ENCODE measurements at regions not wholly inside any gene's neighbourhood (a gene's known extent, or its start where the extent isn't known, plus 50 kb on each side); places are given as distances from the start of the nearest gene placed in this dataset.
A peak's percentile ranks its signal among the peaks of the same experiment; 100 is the strongest.

DNA sequence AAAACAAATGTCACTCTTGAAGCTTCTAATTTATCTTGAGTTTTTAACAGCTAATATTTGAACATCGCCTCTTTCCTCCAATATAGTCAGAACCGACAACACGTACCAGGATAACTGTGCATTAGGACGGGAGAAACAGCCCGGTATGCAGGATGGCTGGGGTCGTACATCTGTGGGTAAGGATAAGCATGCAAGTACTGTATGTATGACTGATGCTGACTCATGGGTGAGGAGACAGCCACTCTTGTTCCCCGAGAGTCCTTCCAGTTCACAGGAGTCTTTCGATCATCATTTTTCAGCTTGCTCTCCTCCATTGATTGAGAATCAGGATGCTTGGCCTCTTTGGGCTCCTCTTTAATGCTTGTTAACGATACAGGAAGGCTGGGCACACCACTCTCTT, 102.3 kb downstream of the ZNF608 start:
- no peak overlapping the region for H3K27ac ChIP-seq
- TF ChIP-seq, protein P1, sequence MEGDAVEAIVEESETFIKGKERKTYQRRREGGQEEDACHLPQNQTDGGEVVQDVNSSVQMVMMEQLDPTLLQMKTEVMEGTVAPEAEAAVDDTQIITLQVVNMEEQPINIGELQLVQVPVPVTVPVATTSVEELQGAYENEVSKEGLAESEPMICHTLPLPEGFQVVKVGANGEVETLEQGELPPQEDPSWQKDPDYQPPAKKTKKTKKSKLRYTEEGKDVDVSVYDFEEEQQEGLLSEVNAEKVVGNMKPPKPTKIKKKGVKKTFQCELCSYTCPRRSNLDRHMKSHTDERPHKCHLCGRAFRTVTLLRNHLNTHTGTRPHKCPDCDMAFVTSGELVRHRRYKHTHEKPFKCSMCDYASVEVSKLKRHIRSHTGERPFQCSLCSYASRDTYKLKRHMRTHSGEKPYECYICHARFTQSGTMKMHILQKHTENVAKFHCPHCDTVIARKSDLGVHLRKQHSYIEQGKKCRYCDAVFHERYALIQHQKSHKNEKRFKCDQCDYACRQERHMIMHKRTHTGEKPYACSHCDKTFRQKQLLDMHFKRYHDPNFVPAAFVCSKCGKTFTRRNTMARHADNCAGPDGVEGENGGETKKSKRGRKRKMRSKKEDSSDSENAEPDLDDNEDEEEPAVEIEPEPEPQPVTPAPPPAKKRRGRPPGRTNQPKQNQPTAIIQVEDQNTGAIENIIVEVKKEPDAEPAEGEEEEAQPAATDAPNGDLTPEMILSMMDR (IDR thresholded peaks at IDR 0.05): no peak
- TF ChIP-seq ZFX (IDR thresholded peaks at IDR 0.05; ENCODE audit: borderline replicate concordance): no peak

DNA sequence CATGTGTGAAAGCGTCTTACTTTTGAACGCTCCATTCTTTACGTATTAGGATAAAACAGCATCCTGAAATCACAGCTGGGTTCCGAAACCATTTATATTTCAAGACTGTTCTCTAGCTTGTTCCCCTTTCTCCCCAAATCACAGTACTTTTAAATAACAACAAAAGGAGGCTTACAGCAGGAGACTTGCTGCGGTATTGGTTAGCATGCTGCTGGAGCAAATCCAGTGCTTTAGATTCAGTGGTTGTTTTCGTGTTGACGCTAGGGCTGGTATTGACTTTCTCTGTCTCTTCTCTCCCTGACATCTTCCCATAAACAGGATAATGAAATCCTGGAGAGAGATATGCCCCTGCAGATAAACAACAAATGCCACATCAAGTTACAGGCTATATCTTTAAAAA, 103.1 kb downstream of the ZNF608 start:
- TF ChIP-seq, protein P1 (IDR thresholded peaks at IDR 0.05): no peak
- no peak for TF ChIP-seq ZFX (IDR thresholded peaks at IDR 0.05; ENCODE audit: borderline replicate concordance)
- no peak overlapping the region for H3K27ac ChIP-seq

DNA sequence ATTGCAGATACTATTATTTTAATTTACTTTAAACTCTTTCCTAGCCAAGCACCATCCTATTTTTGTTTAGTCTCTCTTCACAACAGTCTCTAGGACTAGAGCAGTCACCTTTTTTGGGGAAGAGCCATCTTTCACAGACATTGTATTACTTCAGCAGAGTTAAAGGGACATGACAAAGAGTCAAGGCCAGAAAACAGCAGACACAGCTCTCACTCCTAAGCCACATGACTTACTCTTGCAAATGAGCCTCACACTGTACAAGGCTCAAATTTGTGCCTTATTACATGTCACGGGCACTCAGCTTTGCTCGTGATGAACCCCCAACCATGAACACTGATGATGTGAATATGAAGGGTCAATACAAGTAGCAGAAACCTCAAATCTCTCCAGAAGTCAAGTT, 104.3 kb downstream of the ZNF608 start:
- H3K27ac ChIP-seq: no peak overlapping the region
- TF ChIP-seq, protein P1 (IDR thresholded peaks at IDR 0.05): no peak
- no peak for TF ChIP-seq ZFX (IDR thresholded peaks at IDR 0.05; ENCODE audit: borderline replicate concordance)

DNA sequence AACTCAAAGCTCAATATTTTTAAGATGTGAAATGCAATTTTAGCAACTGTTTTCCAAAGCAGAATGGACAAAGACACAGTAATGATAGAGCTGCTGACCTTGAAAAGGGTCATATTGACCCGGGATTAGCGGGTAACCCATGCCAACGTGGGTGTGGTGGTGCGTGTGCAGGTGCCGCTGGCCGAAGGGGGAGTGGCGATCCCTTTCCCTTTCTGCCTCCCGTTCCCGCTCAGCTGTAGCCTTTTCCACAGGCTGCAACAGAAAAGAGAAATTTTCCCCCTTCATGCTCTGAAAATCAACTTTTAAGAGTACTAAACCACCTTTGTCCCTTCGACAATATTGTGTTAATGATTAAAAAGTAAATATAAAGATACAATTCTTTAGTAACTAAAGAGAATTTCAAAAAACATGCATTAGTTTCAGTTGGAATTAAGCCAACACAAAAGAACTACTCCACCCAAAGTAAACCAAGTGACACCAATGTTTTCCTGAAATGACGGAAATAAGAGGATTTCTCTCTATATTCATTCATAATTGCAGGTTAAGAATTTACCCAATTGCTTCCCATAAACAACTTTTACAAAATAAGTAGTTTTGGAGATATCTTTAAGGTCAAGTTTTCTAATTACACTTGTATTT, 105.2 kb downstream of the ZNF608 start:
- no peak overlapping the region for H3K27ac ChIP-seq

DNA sequence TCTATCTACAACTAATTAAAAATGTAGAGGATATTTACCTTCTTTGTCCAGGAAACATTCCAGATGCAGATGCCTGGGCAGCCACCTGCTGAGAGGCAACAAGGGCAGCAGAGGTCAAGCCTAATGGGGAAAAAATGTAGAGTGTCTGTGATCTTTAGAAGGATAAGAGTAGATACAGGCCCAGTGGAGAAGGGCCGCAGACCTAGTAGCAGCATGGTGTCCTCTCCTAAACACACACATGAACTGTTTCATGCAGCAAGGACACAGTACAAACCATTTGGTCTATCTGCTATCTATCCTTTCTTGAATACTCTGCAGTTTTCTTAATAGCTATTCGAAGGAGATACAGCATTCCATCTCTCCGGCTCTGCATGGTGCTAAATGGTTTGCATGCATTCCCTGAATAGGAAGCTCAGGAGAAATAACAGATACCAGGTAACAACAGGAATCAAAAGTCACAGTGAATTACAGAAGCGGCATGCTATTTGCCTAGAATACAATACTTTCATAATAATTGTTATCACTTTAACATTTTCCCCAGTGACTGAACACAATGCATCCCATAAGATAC, 107.3 kb downstream of the ZNF608 start:
- no peak for TF ChIP-seq ZFX (IDR thresholded peaks at IDR 0.05; ENCODE audit: borderline replicate concordance)
- TF ChIP-seq, protein P1 (IDR thresholded peaks at IDR 0.05): no peak
- no peak overlapping the region for H3K27ac ChIP-seq

More for the DNA sequence above, 105.2 kb downstream of the ZNF608 start:
- no peak for TF ChIP-seq ZFX (IDR thresholded peaks at IDR 0.05; ENCODE audit: borderline replicate concordance)
- TF ChIP-seq, protein P1 (IDR thresholded peaks at IDR 0.05): no peak

DNA sequence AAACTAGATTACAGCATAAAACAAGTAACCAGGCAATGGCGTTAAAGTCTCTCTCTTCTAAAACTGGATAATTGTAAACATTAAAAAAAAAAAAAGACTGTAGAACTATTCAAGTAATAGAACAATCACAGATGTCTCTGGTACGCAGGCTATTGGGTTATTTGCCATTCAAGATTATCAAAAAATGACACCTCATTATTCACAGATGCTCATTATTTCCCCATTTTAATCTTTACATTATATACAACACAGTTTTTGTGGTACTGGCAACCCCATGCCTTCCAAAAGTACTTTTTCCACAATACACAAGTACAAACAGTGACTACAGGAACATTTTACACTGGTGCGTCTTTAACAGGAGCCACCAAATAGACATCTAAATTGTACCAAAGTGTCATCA, 109.4 kb downstream of the ZNF608 start:
- no peak for TF ChIP-seq ZFX (IDR thresholded peaks at IDR 0.05; ENCODE audit: borderline replicate concordance)
- TF ChIP-seq, protein P1 (IDR thresholded peaks at IDR 0.05): no peak

DNA sequence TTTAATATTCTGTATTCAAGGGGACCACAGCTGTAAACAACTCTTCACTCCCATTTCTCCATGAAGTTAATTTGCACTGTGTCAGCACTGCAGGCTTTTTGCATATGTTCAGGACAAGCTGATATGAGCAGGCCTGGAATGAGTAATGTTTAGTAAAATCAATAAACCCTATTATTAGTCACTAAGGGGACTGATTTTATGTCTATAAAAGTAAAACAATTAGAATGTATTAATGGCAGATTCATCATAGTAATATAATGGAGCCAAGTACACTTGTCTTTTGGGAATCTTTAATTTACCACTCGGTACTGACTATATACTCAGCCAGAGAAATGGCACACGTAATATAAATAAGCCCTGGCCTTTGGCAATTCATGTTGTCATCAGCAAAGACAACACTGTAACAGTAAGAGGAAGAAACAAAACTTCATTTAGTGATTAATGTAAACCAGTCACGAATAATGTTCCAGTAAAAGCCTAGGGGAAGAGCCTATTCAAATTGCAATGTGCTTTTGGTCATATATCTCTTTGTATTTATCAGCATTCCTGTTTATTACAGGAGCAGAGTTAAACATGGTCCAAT, 111.6 kb downstream of the ZNF608 start:
- peak overlapping the region; percentile 26 for H3K27ac ChIP-seq
- no peak for TF ChIP-seq ZFX (IDR thresholded peaks at IDR 0.05; ENCODE audit: borderline replicate concordance)
- TF ChIP-seq, protein P1 (IDR thresholded peaks at IDR 0.05): no peak

More for the DNA sequence above, 109.4 kb downstream of the ZNF608 start:
- H3K27ac ChIP-seq: no peak overlapping the region

Measured in 22Rv1 (cell line).